ENCODE measurements at regions not wholly inside any gene's neighbourhood (a gene's known extent, or its start where the extent isn't known, plus 50 kb on each side); places are given as distances from the start of the nearest gene placed in this dataset.
"Not testable (repeated sequence)": the region's sequence is repeated elsewhere in the genome, so short reads cannot be mapped to it uniquely, and the experiment has no call there.

DNA sequence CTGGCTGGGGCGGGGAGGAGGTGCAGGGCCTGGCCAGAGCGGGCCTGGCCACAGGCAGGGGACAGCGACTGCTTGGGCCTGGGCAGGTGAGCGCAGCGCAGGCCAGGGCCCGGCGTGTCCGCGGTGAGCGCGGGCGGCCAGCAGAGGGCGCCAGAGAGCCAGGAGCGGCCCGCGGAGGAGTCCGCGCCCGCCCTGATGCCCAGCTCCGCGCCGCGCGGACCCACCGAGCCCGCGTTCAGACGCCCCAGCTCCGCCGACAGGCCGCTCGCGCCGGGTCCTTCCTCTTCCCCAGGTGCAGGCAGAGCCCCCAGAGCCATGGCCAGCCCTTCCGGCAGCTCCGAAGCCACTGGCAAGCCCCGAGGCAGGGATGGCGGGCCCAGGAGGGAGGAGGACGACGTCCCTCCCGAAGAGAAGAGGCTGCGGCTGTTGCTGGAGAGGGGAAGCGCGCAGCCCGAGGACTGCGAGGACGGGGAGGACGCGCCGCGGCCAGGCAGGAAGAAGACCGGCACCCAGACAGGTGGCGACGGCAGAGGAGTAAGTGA, 171.1 kb upstream of the OSBPL11 start:
- not testable (repeated sequence) for H3K9me3 ChIP-seq (ENCODE audit: control insufficient read depth, low read length); H3K36me3 ChIP-seq (ENCODE audit: control insufficient read depth, insufficient read depth, low read length); H3K27ac ChIP-seq (ENCODE audit: insufficient read depth, low read depth, low read length, poor library complexity, severe bottlenecking); H3K4me1 ChIP-seq (ENCODE audit: control insufficient read depth, insufficient read depth, low read length)
- H3K27me3 ChIP-seq (ENCODE audit: control insufficient read depth, insufficient read depth, low read length, poor library complexity, severe bottlenecking), result peaks cover 20% of the 10 kb centered on the region
- H3K4me3 ChIP-seq (ENCODE audit: insufficient read depth, low read depth, low read length), result peak overlapping the region; percentile 41
- 1 to 2% methylated on average over 41 to 43 of the region's 54 CpGs for WGBS, 2 experiments

DNA sequence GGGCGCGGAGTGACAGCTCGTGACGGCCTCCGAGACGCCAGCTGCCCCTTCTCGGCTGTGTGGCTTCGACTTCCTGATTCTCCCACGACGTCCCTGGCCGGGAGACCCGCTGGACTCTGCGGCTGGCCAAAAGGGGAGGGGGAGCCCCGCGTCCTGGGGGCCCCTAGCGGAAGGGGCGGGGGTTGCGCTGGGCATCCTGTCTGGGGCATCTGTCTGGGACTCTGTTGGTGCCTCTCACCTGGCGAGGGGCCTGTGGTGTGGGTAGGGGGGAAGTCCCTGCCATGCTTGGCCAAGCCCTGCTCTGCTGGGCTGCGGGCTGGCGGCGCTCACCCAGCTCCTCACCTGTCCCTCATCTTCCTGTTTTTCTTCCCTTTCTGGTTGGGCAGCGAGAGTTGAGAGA, 171.6 kb upstream of the OSBPL11 start:
- H3K4me1 ChIP-seq (ENCODE audit: control insufficient read depth, insufficient read depth, low read length); H3K9me3 ChIP-seq (ENCODE audit: control insufficient read depth, low read length); H3K27ac ChIP-seq (ENCODE audit: insufficient read depth, low read depth, low read length, poor library complexity, severe bottlenecking); H3K36me3 ChIP-seq (ENCODE audit: control insufficient read depth, insufficient read depth, low read length): not testable (repeated sequence)
- WGBS, 2 experiments, result 6 to 10% methylated on average over 19 to 22 of the region's 23 CpGs
- Histone ChIP-seq H3K27me3 (ENCODE audit: control insufficient read depth, insufficient read depth, low read length, poor library complexity, severe bottlenecking) (peaks cover 20% of the 10 kb centered on the region), H3K4me3 (ENCODE audit: insufficient read depth, low read depth, low read length) (peak overlapping the region; percentile 41)

- 95% methylated on average over 11 to 13 of the region's 14 CpGs for WGBS, 2 experiments
- Histone ChIP-seq H3K4me3 (ENCODE audit: insufficient read depth, low read depth, low read length) (no peak overlapping the region), H3K4me1 (ENCODE audit: control insufficient read depth, insufficient read depth, low read length) (no peaks in the 10 kb centered on the region)
Measured at GRCh38 chr3:125767641-125768040, 172.3 kb upstream of the OSBPL11 start.

GRCh38 chr3:125768821-125769220, 173.5 kb upstream of the OSBPL11 start:
- not testable (repeated sequence) for H3K36me3 ChIP-seq (ENCODE audit: control insufficient read depth, insufficient read depth, low read length); H3K9me3 ChIP-seq (ENCODE audit: control insufficient read depth, low read length); H3K4me3 ChIP-seq (ENCODE audit: insufficient read depth, low read depth, low read length); H3K4me1 ChIP-seq (ENCODE audit: control insufficient read depth, insufficient read depth, low read length); H3K27ac ChIP-seq (ENCODE audit: insufficient read depth, low read depth, low read length, poor library complexity, severe bottlenecking)
- 59 to 68% methylated on average over 6 to 7 of the region's 7 CpGs for WGBS, 2 experiments
- H3K27me3 ChIP-seq (ENCODE audit: control insufficient read depth, insufficient read depth, low read length, poor library complexity, severe bottlenecking), result peaks cover 20% of the 10 kb centered on the region

More at GRCh38 chr3:125767641-125768040, 172.3 kb upstream of the OSBPL11 start:
- H3K9me3 ChIP-seq (ENCODE audit: control insufficient read depth, low read length), result no peaks in the 10 kb centered on the region
- no peaks in the 10 kb centered on the region for H3K36me3 ChIP-seq (ENCODE audit: control insufficient read depth, insufficient read depth, low read length)
- H3K27ac ChIP-seq (ENCODE audit: insufficient read depth, low read depth, low read length, poor library complexity, severe bottlenecking), result no peak overlapping the region
- H3K27me3 ChIP-seq (ENCODE audit: control insufficient read depth, insufficient read depth, low read length, poor library complexity, severe bottlenecking), result peaks cover 20% of the 10 kb centered on the region

- not testable (repeated sequence) for H3K27ac ChIP-seq (ENCODE audit: insufficient read depth, low read depth, low read length, poor library complexity, severe bottlenecking); H3K4me1 ChIP-seq (ENCODE audit: control insufficient read depth, insufficient read depth, low read length); H3K36me3 ChIP-seq (ENCODE audit: control insufficient read depth, insufficient read depth, low read length); H3K4me3 ChIP-seq (ENCODE audit: insufficient read depth, low read depth, low read length); H3K9me3 ChIP-seq (ENCODE audit: control insufficient read depth, low read length)
- WGBS, 2 experiments, result 73 to 81% methylated on average over 12 to 13 of the region's 13 CpGs
- H3K27me3 ChIP-seq (ENCODE audit: control insufficient read depth, insufficient read depth, low read length, poor library complexity, severe bottlenecking), result peaks cover 13% of the 10 kb centered on the region
Measured at GRCh38 chr3:125771506-125771905, 176.2 kb upstream of the OSBPL11 start.

GRCh38 chr3:125774433-125775034, 179.2 kb upstream of the OSBPL11 start:
- H3K27me3 ChIP-seq (ENCODE audit: control insufficient read depth, insufficient read depth, low read length, poor library complexity, severe bottlenecking); H3K36me3 ChIP-seq (ENCODE audit: control insufficient read depth, insufficient read depth, low read length); H3K4me1 ChIP-seq (ENCODE audit: control insufficient read depth, insufficient read depth, low read length); H3K4me3 ChIP-seq (ENCODE audit: insufficient read depth, low read depth, low read length); H3K27ac ChIP-seq (ENCODE audit: insufficient read depth, low read depth, low read length, poor library complexity, severe bottlenecking); H3K9me3 ChIP-seq (ENCODE audit: control insufficient read depth, low read length): not testable (repeated sequence)
- 78 to 94% methylated on average over 2 to 5 of the region's 7 CpGs for WGBS, 2 experiments

- H3K27me3 ChIP-seq (ENCODE audit: control insufficient read depth, insufficient read depth, low read length, poor library complexity, severe bottlenecking); H3K36me3 ChIP-seq (ENCODE audit: control insufficient read depth, insufficient read depth, low read length): not testable (repeated sequence)
- WGBS, 2 experiments, result 50% methylated on average over 2 of the region's 3 CpGs; no CpG with 5 or more reads in 1 of the 2 experiments
Measured at GRCh38 chr3:125775106-125775505, 179.8 kb upstream of the OSBPL11 start.

DNA sequence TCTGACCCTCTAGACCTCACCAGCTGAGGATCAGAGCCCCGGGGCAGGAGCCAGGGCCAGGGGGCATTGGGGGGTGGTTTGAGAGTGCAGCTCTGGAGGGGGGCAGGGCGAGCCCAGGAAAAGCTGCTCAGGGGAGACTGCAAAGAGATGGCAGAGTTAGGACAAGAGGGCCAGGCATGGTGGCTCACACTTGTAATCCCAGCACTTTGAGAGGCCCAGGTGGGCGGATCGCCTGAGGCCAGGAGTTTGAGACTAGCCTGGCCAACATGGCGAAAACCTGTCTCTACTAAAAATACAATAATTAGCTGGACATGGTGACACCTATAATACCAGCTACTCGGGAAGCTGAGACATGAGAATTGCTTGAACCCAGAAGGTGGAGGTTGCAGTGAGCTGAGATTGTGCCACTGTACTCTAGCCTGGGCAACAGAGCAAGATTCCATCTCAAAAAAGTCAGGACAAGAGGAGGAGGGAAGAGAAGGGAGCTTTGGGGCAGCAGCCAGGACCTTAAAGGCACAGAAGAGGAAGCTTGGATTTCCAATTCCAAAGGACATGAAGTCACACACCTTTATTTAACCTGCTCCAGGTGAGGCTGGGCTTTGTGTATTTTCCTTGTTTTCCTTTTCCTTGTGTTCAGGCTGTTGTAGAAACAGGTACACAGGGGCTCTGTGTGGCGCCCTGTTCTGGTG, 180.5 kb upstream of the OSBPL11 start:
- H3K9me3 ChIP-seq (ENCODE audit: control insufficient read depth, low read length); H3K4me3 ChIP-seq (ENCODE audit: insufficient read depth, low read depth, low read length); H3K27me3 ChIP-seq (ENCODE audit: control insufficient read depth, insufficient read depth, low read length, poor library complexity, severe bottlenecking); H3K36me3 ChIP-seq (ENCODE audit: control insufficient read depth, insufficient read depth, low read length); H3K27ac ChIP-seq (ENCODE audit: insufficient read depth, low read depth, low read length, poor library complexity, severe bottlenecking); H3K4me1 ChIP-seq (ENCODE audit: control insufficient read depth, insufficient read depth, low read length): not testable (repeated sequence)
- whole genome bisulfite sequencing, 2 experiments, result 81 to 85% methylated on average over 5 of the region's 7 CpGs

More at GRCh38 chr3:125775106-125775505, 179.8 kb upstream of the OSBPL11 start:
- H3K4me3 ChIP-seq (ENCODE audit: insufficient read depth, low read depth, low read length); H3K4me1 ChIP-seq (ENCODE audit: control insufficient read depth, insufficient read depth, low read length); H3K9me3 ChIP-seq (ENCODE audit: control insufficient read depth, low read length); H3K27ac ChIP-seq (ENCODE audit: insufficient read depth, low read depth, low read length, poor library complexity, severe bottlenecking): not testable (repeated sequence)

GRCh38 chr3:125779276-125779675, 184.0 kb upstream of the OSBPL11 start:
- WGBS, 2 experiments, result 6 to 29% methylated on average over 1 of the region's 1 CpG
- H3K27ac ChIP-seq (ENCODE audit: insufficient read depth, low read depth, low read length, poor library complexity, severe bottlenecking), result not testable (repeated sequence)

GRCh38 chr3:125779918-125780317, 184.6 kb upstream of the OSBPL11 start:
- H3K9me3 ChIP-seq (ENCODE audit: control insufficient read depth, low read length); H3K27ac ChIP-seq (ENCODE audit: insufficient read depth, low read depth, low read length, poor library complexity, severe bottlenecking); H3K4me1 ChIP-seq (ENCODE audit: control insufficient read depth, insufficient read depth, low read length); H3K27me3 ChIP-seq (ENCODE audit: control insufficient read depth, insufficient read depth, low read length, poor library complexity, severe bottlenecking); H3K4me3 ChIP-seq (ENCODE audit: insufficient read depth, low read depth, low read length); H3K36me3 ChIP-seq (ENCODE audit: control insufficient read depth, insufficient read depth, low read length): not testable (repeated sequence)
- WGBS, 2 experiments, result 86 to 96% methylated on average over 5 of the region's 5 CpGs

More at GRCh38 chr3:125779276-125779675, 184.0 kb upstream of the OSBPL11 start:
- not testable (repeated sequence) for H3K4me1 ChIP-seq (ENCODE audit: control insufficient read depth, insufficient read depth, low read length); H3K27me3 ChIP-seq (ENCODE audit: control insufficient read depth, insufficient read depth, low read length, poor library complexity, severe bottlenecking); H3K4me3 ChIP-seq (ENCODE audit: insufficient read depth, low read depth, low read length); H3K9me3 ChIP-seq (ENCODE audit: control insufficient read depth, low read length); H3K36me3 ChIP-seq (ENCODE audit: control insufficient read depth, insufficient read depth, low read length)

Measured in ectodermal cell (in vitro differentiated cells).